GM13976 (cell line): ENCODE measurements at regions not wholly inside any gene's neighbourhood (a gene's known extent, or its start where the extent isn't known, plus 50 kb on each side); places are given as distances from the start of the nearest gene placed in this dataset.

Experiments
- DNase-seq: peaks from one replicate; pipeline ENCODE4 v3.0.0; 2012; ENCODE audit warnings: low spot score
- in situ Hi-C: fragments of 300-500 bp; cut with MboI; formaldehyde crosslinking; loops from one replicate; pipeline ENCODE4 v1.12.0; 2022; ENCODE audit warnings: low sequenced_read_pairs, mixed read lengths, inconsistent platforms; ENCODE audit not compliant: unreplicated experiment
- TF ChIP-seq, protein P1 (sequence below): IDR thresholded peaks from 2 replicates; pipeline ENCODE4 v1.5.1; 2012; ENCODE audit warnings: borderline replicate concordance, mild to moderate bottlenecking; ENCODE audit not compliant: insufficient read depth; ENCODE audit errors: extremely low read depth, missing control alignments, control extremely low read depth

- DNase-seq, result no peak
- TF ChIP-seq, protein P1, sequence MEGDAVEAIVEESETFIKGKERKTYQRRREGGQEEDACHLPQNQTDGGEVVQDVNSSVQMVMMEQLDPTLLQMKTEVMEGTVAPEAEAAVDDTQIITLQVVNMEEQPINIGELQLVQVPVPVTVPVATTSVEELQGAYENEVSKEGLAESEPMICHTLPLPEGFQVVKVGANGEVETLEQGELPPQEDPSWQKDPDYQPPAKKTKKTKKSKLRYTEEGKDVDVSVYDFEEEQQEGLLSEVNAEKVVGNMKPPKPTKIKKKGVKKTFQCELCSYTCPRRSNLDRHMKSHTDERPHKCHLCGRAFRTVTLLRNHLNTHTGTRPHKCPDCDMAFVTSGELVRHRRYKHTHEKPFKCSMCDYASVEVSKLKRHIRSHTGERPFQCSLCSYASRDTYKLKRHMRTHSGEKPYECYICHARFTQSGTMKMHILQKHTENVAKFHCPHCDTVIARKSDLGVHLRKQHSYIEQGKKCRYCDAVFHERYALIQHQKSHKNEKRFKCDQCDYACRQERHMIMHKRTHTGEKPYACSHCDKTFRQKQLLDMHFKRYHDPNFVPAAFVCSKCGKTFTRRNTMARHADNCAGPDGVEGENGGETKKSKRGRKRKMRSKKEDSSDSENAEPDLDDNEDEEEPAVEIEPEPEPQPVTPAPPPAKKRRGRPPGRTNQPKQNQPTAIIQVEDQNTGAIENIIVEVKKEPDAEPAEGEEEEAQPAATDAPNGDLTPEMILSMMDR, result no peak
- in situ Hi-C loops, result loop anchor here (25.0 kb wide), 1 partner anchor 299 kb away; no protein-coding TSS in a partner anchor
Observed at GRCh38 chr3:5735896-5736295, 548.4 kb downstream of the EDEM1 start.

- TF ChIP-seq, protein P1, result no peak
- in situ Hi-C loops, result loop anchor here (25.0 kb wide), 1 partner anchor 302 kb away; no protein-coding TSS in a partner anchor
- no peak for DNase-seq
Observed at GRCh38 chr3:5739299-5739935, 551.9 kb downstream of the EDEM1 start.

DNA sequence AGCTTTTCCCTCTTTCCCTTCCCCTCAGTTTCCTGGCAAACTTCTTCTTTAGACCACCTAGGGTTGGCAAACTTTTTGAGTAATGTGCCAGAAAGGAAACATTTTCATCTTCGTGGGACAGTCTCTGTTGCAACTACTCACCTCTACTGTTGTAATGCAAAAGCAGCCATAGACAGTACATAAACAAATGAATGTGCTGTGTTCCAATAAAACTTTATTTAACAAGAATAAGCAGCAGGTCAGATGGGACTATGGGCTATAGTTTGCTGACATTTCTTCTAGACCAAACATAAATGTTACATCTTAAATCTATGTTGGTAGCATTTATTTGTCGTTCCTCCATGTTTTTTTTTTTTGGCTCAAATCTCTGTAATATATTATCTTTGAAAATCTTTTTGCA lies 552.4 kb downstream of the EDEM1 start:
- in situ Hi-C loops, result loop anchor here (25.0 kb wide), 1 partner anchor 303 kb away; no protein-coding TSS in a partner anchor
- DNase-seq, result no peak
- TF ChIP-seq, protein P1, result no peak

DNA sequence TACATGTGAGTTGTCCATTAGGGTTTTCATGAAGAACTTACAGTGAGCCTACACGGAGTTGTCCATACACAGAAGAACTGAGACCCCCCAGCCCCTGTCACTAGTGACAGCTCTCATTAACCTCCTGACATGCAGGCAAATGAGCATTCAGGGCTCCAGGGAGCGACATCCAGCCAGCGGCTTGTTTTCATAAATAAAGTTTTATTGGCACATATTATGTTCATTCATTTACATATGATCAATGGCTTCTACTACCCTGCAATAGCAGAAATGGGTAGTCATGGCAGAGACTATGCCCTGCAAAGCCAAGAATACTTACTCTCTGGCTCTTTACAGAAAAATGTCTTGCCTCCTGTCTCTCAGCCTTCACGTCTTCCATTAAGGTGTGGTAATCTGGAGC lies 553.5 kb downstream of the EDEM1 start:
- in situ Hi-C loops, result loop anchor here (25.0 kb wide), 1 partner anchor 304 kb away; no protein-coding TSS in a partner anchor
- TF ChIP-seq, protein P1, result no peak
- no peak for DNase-seq

- TF ChIP-seq, protein P1, result no peak
- DNase-seq, result no peak
- in situ Hi-C loops, result no loop called here
Observed at GRCh38 chr3:5750091-5750490, 562.6 kb downstream of the EDEM1 start.

- DNase-seq, result no peak
- TF ChIP-seq, protein P1, result no peak
- in situ Hi-C loops, result no loop called here
Observed at GRCh38 chr3:5750874-5751640, 563.5 kb downstream of the EDEM1 start.
